GM21737 (cell line): ENCODE measurements at regions not wholly inside any gene's neighbourhood (a gene's known extent, or its start where the extent isn't known, plus 50 kb on each side); places are given as distances from the start of the nearest gene placed in this dataset.
"Not testable (repeated sequence)": the region's sequence is repeated elsewhere in the genome, so short reads cannot be mapped to it uniquely, and the experiment has no call there.

Experiments
- ATAC-seq: cut with Tn5 transposase; IDR thresholded peaks from one replicate; pipeline ENCODE4 v1.9.1; 2021; ENCODE audit warnings: mild to moderate bottlenecking, moderate library complexity; ENCODE audit not compliant: unreplicated experiment

DNA sequence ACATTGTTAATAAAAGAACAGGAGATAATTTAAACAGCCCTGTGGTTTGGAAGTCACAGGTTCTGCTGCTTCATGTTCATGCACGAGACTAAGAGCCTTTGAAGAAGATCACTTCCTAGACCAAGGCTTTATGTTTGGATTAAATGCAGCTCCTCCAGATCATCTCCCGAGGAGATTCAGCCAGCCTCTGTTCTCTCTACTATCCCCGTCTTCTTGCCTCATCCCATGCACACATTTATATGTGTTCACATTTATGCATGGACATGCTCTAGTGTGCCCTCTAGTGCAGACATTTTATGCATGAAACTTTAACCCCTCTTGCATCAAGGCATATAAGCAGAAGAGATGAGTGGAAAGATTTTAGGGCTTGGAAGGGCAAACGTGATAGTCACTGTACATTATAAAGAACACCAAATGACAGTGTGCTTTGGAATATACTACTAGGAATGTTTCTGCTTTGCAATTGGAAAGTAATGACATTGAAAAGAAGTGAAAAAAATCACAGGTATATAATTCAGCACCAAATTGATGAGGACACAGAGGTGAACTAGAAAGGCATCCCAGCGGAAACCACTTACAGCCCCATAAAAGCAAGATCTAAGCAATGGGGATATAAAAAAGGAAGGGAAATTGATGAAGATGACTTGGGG, 271.5 kb upstream of the PLGLB2 start:
- ATAC-seq, result not testable (repeated sequence)

DNA sequence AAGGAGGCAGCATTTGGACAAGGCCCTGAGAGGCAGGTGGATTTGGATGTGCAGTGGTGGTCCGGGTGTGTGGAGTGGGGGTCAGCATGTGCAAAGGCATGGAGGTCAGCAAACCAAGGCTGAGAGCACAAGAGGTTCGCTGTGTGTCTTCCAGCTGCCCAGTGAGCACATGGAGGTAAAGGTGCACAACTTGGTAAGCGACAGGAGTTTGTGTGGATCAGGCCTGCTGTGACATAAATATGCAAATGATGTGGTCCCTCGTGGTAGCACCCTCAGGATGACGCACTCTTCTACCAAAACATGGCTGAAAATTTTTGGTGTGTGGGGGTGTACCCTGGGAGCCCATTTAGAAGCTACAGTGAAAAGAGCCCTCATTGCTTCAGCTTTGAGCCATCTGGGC, 271.0 kb upstream of the PLGLB2 start:
- not testable (repeated sequence) for ATAC-seq

DNA sequence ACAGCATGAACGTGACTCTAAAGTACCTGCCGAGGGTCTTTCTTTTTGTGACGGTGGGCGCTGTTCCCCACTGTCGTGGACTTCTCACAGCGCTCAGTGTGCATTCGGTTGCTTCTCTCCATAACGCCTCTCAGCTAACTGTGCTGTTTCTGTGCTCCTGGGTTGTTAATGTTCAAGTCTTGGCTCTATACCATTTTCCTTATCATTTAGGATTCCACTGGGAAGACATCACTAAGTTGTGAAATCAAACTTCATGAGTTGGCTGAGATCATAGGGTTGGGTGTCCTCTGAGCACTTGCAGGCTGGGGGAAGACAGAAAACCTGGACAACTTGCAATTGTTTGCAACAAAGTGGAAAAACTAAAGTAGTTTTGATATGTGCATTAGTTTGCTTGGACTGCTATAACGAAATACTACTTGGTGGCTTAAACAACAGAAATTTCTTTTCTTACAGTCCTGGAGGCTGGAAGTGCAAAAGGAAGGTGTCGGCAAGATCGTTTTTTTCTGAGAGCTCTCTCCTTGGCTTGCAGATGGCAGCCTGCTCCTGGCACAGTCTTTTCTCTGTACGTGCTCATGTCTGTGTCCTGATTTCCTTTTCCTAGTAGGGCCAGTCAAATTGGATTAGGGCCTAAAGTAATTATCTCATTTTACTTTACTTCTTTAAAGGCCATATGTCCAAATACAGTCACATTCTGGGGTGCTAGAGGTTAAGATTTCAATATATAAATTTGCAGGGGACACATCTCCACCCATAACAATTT, 270.0 kb upstream of the PLGLB2 start:
- not testable (repeated sequence) for ATAC-seq

DNA sequence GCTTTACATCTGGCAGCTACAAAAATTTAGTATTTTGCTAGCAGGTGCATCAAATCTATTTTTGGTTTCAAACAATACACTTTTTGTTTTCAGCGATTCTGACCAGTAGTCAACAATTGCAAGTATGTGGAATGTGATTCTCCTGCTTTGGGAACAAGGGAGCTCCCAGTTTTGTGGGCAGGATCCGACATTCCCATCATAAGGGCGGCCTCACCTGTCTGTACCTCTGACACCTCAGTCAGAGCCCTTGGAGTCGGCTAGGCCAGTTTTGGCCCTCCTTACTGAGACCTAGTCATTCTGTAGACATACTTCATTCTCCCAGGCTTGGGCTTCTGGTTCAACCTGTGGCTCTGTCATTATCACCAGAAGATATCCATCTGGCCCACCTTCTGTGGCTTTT, 269.0 kb upstream of the PLGLB2 start:
- ATAC-seq, result not testable (repeated sequence)

DNA sequence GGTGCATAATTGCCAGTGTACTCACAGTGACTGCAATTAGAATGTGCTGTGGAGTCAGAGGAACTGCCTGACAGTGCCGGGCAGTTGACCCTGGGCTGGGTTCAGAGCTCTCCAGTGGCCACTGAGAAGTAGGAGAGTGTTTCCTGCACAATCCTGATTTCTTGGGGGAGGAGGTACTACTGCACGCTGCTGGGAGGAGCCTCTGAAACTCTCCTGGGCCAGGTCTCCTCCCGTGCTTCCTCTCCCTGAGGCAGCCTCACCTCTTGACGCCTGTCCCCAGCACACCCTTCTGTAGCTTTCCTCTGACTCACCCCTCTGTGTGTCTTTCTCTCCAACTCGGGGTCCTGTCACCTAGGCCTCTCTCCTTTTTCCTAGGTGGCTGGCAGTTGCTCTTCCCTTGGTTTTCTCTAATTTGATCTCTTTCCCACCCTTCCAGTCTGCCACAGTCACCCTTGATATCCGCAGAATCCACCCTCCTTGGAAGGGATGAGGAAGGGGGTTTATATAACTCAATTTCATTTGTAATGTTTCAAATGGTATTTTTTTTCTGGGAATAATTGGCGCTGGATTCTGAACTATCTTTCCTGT, 264.7 kb upstream of the PLGLB2 start:
- not testable (repeated sequence) for ATAC-seq

DNA sequence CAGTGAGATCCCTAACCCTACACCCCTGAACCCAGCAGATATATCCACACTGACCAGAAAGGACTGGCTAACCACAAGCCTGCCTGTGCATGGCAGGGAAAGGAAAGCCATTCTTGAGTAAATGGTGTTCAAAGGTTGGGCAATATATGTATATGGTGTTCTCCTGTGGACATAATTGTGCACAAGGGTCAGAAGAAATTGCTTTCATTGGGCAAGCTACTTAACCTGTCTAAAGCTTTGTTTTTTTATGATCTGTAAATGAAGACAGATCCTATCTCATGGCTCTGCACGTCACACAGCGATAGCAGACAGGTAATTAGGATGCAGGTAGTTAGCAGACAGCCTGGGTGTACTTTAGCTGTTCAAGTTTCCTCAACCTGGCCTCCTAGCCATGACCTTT, 263.5 kb upstream of the PLGLB2 start:
- not testable (repeated sequence) for ATAC-seq

DNA sequence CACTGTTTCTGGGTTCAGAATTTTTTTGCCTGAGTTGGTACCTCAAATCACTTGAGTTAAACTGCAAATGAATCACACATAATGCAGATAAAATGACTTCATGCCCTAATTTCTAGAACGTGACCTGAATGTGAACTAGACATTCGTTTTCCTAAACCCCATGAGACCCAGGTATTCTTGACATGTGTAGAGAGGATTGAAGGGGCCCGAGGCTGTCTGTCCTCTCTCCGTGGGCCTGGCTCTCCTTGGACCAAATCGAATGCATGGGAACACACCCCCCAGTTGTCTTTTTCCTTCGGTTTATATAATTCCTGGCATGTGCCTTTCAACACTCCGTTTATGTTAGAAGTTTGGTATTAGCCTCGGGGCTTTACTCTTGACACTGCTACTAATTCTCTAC, 262.4 kb upstream of the PLGLB2 start:
- ATAC-seq, result not testable (repeated sequence)

DNA sequence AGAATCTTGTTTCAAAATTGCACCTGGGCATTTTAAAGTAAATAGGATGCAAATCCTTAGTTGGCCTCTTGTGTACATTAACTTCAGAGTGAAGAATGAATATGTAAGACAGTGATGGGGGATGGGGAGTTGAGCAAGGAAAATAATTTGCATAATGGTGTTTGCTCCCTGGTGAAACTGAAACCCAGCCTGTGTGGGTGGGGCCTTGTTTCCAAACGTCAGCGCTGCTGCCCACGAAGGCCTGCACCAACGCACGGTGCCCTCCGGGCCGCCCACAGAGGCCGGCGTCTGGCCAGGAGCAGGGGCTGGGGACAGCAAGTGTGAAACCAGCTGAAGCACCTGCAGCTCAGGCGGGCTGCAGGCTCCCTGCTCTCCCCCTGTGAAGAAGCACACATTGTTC, 262.0 kb upstream of the PLGLB2 start:
- ATAC-seq, result peak; percentile 96

DNA sequence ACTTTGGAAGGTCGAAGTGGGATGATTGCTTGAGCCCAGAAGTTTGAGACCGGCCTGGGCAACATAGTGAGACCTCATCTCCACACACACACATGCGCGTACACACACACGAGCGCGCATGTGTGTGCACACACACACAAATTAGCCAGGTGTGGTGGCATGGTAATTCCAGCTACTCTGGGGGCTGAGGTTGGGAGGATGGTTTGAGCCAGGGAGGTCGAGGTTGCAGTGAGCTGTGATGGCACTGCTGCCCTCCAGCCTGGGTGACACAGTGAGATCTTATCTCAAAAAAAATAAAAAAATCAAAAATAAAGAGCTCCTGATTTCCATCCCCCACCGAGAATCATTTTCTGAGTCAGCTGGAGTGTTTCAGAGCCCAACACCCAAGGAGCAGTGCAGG, 261.5 kb upstream of the PLGLB2 start:
- ATAC-seq, result not testable (repeated sequence)

DNA sequence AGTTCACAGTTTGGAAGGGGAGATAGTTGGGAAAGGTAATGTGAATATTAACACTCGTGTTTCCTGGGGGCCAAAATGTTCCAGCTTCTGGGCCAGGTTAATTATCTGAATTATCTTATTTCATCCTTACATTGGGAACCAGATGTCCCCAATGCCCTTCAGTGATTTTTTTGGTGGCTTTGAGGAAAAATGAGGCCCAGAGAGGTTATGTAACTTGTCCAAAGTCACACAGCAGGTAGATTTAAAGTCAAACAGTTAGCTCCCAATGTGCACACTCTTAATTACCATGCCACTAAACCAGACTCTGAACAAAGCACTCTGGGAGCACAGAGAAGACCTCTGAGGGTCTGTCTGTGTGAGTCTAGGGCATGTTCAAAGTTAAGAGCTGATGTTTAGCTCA, 259.9 kb upstream of the PLGLB2 start:
- ATAC-seq, result not testable (repeated sequence)

DNA sequence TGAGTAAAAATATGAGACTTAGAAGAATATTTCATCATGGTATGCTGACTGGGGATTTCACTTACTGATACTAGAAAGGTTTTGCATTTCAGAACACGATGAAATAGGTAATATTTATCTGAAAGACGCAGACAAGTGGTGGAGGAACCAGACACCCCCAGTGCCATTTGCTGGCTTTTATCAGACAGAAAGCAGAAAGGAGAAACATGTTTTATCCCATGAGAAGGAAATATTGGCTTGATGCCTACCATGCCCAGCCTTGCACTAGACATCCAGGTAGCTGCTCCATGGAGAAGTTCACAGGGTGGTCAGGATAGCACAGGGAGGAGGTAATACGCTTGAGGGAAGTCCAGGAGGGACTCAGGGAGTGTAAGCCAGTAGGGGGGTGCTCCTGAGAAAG, 258.9 kb upstream of the PLGLB2 start:
- not testable (repeated sequence) for ATAC-seq

DNA sequence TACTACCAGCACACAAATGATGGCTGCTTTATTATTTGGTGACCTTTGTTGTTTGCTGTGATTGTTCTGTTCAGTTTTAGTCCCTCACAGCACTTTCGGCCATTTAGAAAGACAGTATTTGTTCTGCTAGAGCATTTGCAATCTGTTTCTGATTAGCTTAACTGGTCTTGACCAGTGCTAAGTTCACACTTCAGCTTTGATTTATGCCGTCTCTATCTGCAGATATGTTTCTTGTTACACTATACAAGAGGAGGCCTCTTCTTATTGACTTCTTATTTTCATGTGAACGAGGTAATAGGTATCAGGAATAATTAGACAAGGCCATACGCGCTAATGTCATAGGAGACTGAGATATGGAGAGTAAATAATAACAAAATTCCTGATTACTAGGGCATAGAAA, 253.0 kb upstream of the PLGLB2 start:
- ATAC-seq, result not testable (repeated sequence)

DNA sequence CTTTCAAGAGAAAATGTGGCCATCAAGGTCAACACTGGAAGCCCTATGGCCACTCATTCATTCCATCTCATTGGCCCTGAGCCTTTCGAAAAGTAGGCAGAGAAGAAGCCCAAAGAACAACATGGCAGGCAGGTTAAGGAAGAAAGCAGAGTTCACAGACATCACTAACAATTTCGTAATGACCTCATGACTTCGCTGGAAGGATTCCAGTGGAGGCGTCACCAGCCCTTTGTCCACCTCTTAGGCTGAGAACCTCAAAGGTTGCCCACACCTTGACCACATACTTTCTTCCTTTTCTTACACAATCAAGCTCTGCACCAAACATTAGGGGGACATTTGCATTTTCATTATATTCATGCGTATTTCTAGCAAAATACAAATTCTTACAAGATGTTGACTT, 252.4 kb upstream of the PLGLB2 start:
- not testable (repeated sequence) for ATAC-seq

DNA sequence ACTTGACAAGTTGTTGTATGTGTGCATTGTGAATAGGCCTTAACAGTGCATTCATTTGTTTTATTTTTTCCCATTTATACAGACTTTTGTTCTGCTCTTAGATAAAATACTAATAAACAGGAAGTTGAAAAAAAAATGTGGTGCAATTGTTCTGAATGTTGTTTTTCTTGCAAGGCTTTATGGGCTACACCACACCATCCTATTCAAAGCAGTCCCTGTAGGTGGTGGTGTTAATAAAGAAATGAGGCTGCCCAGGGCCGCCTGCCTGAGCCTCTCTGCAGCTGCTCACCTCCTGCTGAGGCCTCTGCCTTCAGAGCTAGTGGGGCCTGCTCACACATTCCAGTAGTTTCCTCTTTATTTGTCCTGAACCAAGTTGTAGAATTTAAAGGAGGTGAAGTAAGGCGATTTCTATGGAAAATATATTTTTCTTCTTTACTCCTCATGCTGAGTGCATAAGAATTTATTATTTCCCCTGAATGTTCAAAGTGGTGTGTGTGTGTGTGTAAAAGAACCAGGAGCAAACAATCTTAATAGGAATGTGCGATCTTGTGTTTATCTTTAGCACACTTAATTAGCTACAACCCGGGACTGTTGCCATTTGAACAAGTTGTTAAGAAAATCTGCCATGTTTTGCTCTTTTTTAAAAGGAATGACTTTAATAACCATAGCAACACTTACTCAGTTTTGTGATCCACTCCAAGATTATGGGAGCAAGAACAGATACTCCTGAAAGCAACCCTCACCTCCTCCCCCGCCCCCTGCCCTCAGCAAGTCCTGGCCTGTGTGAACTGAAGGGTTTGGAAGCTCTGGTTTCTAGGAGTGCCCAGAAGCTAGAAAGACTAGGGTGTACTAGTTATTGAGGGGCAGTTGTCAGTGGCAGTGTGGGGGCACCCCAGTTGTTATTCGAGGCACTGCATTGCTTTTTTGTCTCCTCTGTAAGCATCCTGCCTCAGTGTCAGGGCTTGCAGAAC, 251.6 kb upstream of the PLGLB2 start:
- peak; percentile 89 for ATAC-seq

DNA sequence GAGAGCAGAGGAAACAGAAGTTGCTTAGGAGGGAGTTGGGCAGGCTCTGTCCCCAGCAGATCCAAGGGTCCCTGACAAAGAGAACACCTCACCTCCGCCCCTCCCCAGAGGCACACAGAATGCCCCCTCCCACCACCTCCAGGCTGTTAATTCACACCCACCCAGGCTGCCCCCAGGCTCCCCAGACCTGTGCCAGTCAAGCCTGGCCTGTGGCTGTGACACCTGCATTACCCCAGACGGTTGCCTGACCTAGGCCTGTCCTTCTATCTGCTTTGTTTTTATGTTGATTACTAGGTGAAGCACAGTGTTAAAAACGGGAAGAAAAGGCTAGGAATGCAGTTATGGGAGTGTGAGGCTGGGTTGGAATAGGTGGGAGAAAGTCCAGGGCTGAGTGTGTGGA, 250.8 kb upstream of the PLGLB2 start:
- ATAC-seq, result not testable (repeated sequence)

DNA sequence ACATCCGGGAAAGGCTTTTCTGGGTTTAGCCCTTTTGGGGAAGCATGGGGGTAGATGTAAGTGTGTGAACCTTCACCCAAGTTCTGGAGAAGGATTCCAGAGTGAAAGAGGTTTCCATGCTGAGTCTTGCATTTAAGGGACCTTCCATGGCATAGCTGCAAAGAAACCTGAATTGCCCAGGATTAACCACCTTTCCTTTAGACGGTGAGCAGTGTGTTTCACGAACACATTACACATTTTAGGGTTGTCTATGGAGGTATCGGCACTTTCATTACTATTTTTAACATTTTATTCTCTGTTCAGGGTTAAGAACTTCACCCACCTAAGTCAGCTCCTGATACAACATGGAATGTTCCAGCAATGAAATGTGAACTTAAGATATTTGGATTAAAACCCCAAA, 250.2 kb upstream of the PLGLB2 start:
- not testable (repeated sequence) for ATAC-seq

DNA sequence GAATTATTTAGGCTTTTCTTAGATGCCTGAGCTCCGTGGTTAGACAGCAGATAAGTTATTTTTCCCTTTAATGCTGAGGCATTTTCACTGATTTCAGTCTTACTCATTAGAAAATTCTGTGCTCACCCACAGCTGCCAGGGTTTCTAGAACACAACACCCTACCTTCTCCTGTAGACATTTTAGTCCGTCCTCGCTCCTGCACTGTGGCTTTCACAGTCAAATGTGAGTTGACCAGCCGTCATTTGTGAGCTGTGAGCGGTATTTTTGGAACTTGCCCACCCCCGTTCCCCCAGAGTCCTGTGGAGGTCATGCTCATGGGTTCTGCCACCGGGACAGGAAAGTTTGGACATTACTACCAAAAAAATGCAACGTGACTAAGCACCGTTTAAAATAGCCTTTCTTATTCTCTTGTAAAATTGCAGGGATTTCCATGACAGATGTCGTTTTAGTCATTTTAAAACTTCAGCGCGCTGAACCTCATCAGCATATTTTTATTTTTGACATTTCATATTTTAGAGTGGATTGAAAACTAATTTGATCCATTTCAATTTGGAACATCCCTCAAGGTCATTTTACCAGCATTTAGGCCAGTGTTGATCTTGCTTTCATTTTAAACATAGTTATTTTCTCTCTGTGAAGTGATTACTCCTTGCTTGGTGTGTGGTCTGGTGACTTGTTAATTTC, 249.6 kb upstream of the PLGLB2 start:
- peak; percentile 51 for ATAC-seq

DNA sequence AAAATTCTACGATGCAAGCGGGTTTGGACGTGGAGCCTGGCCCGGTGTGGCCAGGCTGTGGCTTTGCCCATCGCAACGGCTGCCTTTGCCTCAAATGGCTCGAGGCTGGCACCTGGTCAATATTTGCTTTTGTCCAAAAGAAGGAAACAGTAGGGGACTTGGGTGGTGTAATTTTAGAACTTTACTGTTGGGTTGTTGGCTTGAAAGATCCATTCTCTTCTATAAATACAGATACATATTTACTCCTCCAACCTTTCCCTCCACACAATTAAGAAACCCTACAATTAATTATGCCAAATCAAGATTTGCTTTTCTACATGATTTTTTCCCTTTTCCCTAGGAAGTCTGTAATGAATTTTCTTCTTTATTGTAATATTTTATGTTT, 249.0 kb upstream of the PLGLB2 start:
- ATAC-seq, result not testable (repeated sequence)

DNA sequence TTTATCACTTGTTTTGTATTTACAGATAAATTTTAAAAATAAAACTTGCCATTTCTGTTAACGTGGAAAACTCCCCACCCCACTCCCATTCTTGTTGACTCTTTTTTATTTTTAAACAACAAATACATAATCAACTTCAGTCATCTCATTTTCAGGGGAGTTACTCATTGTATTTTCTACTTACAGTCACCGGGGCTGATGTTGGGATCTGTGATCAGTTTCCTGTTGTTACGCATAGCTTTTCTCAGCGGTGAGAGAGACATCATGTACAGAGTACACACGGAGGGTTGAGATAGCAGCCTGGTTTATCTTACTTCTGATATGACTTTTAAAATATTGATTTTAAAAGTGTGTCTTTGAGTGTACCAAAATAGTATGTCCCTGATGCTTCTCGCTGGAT, 248.0 kb upstream of the PLGLB2 start:
- not testable (repeated sequence) for ATAC-seq

DNA sequence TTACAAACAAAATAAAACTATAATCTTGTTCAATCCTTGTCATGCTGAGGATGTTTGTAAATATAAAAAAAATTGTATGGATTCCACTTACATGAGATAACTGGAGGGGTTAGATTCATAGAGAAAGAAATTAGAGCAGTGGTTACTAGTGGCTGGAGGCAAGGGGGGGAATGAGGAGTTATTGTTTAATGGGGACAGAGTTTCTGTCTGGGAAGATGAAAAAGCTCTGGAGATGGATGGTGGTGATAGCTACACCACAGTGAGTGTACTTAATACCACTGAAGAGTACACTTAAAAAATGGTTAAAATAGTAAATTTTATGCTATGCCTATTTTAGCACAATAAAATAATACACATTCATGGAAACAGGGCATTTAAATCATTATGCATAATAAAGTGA, 247.5 kb upstream of the PLGLB2 start:
- not testable (repeated sequence) for ATAC-seq
